Gastroesophageal sphincter (tissue), 3 donors: ENCODE measurements at regions not wholly inside any gene's neighbourhood (a gene's known extent, or its start where the extent isn't known, plus 50 kb on each side); places are given as distances from the start of the nearest gene placed in this dataset.

Source experiments
- CTCF ChIP-seq, 4 experiments: fragments of 200-600 bp in 2 of 4; fragments of 450-650 bp in 2 of 4; sonication (generic) in 1 of 4; IDR thresholded peaks; one replicate each; pipeline ENCODE4 v1.5.1; 2017 to 2019; ENCODE audit warnings: antibody characterized with exemption in 4 of 4, mild to moderate bottlenecking in 2 of 4, moderate library complexity in 2 of 4
- POLR2A ChIP-seq, 2 donors: fragments of 450-650 bp; IDR thresholded peaks; one replicate each; pipeline ENCODE4 v1.6.1; 2017; ENCODE audit warnings: antibody characterized with exemption in 2 of 2, mild to moderate bottlenecking in 2 of 2, moderate library complexity in 1 of 2

- no peak for TF ChIP-seq CTCF (IDR thresholded peaks at IDR 0.05)
- TF ChIP-seq POLR2A (IDR thresholded peaks at IDR 0.05) = no peak
Measured at GRCh38 chr6:18538315-18538714, 151.2 kb downstream of the RNF144B start.
